ENCODE measurements at regions not wholly inside any gene's neighbourhood (a gene's known extent, or its start where the extent isn't known, plus 50 kb on each side); places are given as distances from the start of the nearest gene placed in this dataset.

DNA sequence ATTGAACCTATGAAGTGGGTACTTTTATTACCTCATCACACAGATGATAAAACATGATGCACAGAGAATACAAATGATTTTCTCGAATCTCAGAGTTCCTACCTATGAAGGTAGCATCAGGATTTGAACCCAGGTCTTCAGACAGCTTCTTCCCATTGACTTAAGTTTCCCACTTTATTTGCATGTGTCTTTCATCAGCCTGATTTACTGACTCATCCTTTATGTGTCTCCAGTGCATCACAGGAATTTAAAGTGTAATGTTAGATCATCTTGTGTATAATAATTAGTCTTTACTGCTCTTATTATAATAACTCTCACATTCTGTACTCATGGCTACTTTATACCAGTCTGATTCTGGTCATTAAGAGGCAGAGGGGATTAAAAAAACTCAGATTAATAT lies 449.4 kb upstream of the SUCLG2 start:
- no peak for TF ChIP-seq POLR2A (IDR thresholded peaks at IDR 0.05)
- TF ChIP-seq, protein P1, sequence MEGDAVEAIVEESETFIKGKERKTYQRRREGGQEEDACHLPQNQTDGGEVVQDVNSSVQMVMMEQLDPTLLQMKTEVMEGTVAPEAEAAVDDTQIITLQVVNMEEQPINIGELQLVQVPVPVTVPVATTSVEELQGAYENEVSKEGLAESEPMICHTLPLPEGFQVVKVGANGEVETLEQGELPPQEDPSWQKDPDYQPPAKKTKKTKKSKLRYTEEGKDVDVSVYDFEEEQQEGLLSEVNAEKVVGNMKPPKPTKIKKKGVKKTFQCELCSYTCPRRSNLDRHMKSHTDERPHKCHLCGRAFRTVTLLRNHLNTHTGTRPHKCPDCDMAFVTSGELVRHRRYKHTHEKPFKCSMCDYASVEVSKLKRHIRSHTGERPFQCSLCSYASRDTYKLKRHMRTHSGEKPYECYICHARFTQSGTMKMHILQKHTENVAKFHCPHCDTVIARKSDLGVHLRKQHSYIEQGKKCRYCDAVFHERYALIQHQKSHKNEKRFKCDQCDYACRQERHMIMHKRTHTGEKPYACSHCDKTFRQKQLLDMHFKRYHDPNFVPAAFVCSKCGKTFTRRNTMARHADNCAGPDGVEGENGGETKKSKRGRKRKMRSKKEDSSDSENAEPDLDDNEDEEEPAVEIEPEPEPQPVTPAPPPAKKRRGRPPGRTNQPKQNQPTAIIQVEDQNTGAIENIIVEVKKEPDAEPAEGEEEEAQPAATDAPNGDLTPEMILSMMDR (IDR thresholded peaks at IDR 0.05): no peak

All from Peyer's patch (tissue), 4 donors.